DMS153 (cell line): ENCODE measurements at regions not wholly inside any gene's neighbourhood (a gene's known extent, or its start where the extent isn't known, plus 50 kb on each side); places are given as distances from the start of the nearest gene placed in this dataset.
"Not testable (repeated sequence)": the region's sequence is repeated elsewhere in the genome, so short reads cannot be mapped to it uniquely, and the experiment has no call there.

Experiments
- DNase-seq: peaks from one replicate; lab custom pipeline; 2025; lab: John Stamatoyannopoulos, UW

DNA sequence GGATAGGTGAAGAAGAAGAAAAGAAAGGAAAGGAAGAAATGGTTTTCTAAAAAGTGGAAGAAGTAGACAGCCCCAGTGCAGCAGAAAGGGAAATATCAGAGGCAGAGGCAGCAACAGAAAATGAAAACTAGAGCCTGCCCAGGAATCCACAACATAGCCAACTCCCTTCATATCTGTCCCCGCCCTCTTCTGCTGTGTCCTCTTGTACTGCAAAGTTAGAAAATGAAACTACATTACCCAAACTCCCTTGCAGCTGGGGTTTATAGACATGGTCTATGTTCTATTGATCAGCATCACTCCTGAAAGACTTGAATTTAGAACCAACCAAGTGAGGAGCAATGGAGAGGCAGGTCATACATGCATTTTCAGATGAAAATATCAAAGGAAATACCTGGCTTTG, 200.5 kb upstream of the PHACTR1 start:
- no peak for DNase-seq

DNA sequence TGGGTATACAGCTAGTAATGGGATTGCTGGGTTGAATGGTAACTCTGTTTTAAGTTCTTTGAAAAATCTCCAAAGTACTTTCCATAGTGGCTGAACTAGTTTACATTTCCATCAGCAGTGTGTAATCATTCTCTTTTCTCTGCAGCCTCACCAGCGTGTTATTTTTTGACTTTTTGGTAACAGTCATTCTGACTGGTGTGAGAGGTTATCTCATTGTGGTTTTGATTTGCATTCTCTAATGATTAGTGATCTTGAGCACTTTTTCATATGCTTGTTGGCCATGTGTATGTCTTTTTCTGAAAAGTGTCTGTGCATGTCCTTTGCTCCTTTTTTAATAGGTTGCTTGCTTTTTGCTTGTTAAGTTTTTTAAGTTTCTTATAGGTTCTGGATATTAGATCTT, 194.2 kb upstream of the PHACTR1 start:
- no peak for DNase-seq

DNA sequence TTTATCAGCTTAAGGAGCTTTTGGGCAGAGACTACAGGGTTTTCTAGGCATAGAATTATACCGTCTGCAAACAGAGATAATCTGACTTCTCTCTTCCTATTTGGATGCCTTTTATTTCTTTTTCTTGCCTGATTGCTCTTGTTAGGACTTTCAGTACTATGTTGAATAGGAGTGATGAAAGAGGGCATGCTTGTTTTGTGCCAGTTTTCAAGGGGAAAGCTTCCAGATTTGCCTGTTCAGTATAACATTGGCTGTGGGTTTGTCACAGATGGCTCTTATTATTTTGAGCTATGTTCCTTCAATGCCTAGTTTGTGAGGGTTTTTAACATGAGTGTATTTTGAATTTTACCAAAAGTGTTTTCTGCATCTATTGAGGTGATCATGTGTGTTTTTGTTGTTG, 192.8 kb upstream of the PHACTR1 start:
- no peak for DNase-seq

DNA sequence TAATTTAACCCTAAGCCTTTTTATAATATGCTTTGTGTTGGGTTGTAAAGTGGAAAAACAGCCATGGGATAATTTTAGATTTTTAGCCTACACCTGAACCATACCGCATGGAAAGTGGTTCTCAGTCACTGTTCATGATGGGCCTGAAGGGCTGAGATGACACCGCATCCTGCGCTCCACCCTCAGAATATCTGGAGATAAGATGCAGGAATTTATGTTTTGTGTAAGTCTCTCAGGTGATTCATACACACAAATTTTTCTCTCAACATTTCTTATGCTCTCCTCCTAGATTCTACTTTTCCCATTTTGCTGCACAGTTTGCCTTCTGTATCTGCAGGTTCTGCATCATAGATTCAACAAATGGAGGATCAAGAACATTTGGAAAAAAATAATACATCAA, 191.3 kb upstream of the PHACTR1 start:
- DNase-seq, result no peak

GRCh38 chr6:12527339-12527738, 189.2 kb upstream of the PHACTR1 start:
- no peak for DNase-seq

DNA sequence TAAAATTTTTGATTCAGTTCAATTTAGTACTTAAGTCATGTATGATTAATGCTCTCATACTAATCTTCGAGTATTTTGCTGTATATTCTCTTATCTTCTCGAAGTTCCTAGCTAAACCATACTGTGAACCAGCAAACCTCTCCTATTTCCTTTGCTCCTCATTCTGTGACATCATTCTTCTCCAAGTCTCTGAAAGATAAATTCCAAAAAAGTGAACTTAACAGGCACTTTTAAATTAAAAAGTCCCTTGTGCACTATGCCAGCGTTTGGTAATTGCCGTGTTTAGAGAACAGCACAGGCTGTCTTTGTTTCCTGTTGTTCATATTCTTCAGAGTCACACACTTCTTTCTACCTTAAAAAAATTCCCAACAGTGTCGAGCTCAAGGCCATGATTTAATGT, 188.4 kb upstream of the PHACTR1 start:
- DNase-seq, result no peak

DNA sequence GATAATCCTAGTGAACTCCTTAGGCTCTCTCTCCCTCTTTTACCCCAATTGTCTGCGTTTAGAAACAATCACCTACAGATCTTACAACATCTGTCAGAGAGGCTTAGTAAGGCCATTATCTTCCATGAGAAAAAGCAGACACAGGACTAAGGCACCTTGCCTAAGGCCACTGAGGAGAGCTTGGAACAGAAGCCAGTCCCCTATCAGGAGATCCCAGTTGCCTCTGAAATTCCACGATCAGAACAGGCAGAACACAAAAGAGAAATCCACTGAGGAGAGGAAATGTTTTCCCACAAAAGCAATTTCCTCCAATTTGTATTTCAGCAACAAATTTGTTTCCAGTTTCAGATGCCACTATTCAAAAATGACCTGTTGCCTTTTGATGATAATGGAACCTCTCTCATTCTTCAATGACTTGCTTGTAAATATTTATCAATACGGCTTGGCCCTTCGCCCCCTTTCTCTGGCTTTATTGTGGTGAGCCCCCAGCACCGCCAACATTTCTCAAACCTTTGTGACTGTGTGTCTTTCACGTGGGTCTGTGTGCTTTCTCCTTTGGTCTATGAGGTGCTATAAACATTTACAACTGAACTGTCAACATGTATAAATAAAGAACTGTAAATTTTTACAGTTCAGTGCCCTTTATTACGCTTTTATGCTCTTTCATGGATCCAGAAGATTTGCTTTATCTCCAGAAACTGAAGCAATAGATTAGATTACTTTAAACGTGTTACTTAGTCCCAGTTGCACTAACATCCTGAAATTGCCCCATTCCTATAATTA, 187.8 kb upstream of the PHACTR1 start:
- DNase-seq, result no peak

DNA sequence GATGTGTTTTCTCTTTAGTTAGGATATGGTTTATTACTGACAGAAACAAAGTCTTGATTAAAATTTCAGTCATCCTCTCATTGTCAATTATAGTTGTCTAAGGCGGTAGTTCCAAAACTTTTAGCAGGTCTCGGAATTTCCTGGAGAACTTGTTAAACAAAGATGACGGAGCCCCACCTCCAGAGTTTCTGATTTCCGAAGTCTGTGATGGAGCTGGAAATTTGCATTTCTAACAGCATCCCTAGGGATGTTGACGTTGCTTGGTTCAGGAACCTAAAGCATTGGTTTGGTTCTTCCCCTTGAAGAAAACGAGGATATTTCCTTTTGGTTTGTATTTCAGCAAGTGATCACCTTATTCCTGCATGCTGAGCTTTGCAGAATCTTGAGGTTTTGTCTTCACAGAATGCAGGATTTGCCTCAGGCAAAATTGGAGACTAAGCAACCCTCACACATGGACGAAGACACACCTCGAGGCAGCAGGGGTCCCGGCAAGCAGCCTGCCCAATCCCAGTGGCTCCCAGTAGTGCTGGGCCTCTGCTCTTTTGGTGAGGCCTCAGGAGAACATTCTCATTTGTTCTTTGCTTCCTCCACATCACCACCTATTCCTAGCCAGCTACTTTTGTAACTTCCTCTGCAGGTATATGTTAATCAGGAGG, 187.1 kb upstream of the PHACTR1 start:
- DNase-seq, result no peak

GRCh38 chr6:12530345-12530744, 186.2 kb upstream of the PHACTR1 start:
- no peak for DNase-seq

DNA sequence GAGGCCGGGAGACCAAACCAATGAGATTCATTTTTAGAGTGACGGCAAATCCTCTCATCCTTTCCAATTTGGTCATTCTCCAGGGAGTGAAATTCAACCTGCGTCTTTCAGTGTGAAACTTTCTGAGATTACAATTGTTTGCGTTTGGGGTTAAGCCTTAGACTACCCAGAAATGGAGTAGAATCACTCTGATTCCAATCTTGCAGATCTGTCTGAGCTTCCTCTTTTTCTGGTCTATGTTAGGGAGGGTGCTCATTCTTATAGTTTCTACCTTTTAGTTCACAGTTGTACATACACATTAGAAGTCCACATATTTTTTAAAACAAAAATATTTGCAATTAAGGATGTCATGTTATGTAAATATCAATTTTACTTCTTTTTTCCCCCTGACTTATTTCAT, 183.0 kb upstream of the PHACTR1 start:
- DNase-seq, result no peak

- no peak for DNase-seq
Observed at GRCh38 chr6:12534069-12534853, 182.3 kb upstream of the PHACTR1 start.

DNA sequence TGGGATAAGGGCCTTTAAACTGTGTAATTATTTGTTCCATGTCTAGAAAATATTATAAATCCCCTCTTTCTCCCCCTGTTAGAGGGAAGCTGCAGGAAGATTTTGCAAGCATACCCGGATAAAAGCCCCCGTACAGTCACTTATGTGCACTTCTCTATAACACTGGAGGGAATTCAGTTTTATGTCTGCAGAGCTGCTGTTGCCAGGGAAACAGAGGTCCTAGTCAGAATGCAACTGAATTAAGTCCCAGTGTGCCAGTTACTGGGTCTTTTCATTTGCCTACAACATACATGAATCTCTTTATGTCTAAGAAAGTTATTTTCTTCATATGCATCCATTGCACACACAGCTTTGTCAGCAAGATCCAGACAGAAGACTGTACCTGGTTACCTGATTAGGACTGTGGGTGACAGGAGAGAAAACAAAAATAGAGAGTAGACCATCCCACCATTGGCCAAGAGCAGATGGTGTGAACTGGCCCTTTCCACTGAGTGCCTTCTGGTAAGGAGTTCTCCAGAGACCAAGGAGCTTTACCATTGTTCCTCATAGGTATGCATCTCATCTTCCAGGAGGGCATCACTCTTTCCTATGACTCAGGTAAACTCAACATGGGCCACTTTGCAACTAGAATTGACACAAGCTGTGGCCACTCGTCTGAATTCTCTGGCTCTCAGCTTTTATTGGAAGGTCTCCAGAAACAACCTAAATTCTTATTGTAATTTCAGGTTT, 180.8 kb upstream of the PHACTR1 start:
- no peak for DNase-seq

GRCh38 chr6:12536416-12536815, 180.2 kb upstream of the PHACTR1 start:
- no peak for DNase-seq

DNA sequence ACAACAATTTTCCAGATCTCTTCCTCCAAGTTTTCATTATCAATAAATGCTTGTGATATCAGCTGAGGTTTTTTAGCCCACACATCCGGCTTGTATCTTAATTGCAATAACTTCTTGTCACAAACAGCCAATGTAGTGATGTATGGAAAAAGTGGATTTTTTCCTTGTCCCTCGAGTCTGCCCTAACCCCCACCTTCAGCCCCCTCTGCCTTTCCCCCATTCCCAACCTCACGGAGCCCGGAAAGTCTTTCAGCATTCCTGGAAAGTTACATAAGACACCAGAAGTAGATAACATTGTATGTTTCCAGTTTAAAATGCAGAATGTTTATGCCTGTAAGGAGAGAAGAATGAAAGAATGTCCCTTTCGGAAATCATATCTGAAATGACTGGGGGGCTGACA, 179.2 kb upstream of the PHACTR1 start:
- DNase-seq, result no peak

GRCh38 chr6:12538881-12539357, 177.6 kb upstream of the PHACTR1 start:
- DNase-seq, result no peak

DNA sequence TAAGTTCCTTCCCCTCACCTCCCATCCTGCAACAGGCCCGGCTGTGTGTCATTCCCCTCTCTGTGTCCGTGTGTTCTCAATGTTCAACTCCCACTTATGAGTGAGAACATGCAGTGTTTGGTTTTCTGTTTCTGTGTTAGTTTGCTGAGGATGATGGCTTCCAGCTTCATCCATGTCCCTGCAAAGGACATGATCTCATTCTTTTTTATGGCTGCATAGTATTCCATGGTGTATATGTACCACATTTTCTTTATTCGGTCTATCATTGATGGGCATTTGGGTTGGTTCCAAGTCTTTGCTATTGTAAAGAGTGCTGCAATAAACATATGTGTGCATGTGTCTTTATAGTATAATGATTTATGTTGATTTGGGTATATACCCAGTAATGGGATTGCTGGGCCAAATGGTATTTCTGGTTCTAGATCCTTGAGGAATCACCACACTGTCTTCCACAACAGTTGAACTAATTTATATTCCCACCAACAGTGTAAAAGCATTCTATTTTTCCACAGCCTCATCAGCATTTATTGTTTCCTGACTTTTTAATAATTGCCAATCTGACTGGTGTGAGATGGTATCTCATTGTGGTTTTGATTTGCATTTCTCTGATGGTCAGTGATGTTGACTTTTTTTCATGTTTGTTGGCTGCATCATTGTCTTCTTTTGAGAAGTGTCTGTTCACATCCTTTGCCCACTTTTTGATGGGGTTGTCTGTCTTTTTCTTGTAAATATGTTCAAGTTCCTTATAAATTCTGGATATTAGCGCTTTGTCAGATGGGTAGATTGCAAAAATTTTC, 174.1 kb upstream of the PHACTR1 start:
- not testable (repeated sequence) for DNase-seq

DNA sequence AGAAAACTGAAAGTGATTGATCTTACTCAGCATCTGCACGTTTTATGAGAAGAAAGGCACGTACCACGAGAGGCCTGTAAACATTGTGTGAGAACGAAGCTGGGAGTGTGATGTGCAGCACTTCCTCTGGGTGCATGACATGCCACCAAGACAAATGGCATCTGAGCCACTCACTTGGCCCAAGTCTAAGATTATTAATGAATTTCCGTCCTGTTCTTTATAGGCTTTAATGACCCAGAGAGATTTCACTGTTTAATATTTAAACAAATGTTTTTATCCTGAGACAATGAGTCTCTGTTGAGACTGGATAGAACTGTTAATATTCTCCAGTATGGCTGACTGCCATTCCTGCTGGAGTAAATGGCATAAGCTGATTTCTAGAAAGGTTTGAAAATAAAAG, 172.6 kb upstream of the PHACTR1 start:
- DNase-seq, result no peak

GRCh38 chr6:12544821-12545565, 171.6 kb upstream of the PHACTR1 start:
- DNase-seq, result no peak

DNA sequence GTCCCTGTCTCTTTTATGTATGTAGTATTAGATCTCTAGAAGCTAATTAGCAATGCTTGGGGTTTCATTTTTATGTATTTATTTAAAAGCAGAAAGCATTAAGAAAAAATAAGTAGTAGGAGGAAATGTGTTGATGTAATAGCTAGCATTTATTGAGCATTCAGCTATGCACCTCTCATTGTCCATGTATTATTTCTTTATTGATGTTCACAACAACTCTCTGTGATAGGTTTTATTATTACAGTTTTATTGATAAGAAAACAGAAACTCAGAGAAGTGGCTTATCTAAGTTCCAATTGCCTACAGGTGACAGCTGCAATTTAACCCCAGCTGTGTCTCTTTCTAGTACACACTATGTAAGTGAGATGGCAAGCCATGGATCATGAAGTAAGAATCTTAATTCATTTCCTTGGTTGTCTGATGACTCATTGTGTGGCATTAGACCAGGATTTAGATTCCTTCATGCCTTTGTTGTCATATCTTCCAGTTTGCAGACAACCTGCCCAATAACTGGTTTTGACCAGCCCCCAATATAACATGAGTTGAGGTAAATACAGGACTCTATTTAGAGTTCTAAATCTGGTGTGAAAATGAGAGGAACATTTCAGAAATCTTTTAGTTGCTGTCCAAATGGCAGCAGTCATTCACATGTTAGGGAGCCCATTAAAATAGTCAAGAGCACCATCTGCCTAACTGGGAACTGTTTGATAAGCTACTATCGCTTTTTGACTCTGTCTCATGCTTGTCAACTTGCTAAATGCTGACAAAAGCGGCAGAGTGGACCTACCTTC, 170.8 kb upstream of the PHACTR1 start:
- DNase-seq, result no peak
